ENCODE measurements at regions not wholly inside any gene's neighbourhood (a gene's known extent, or its start where the extent isn't known, plus 50 kb on each side); places are given as distances from the start of the nearest gene placed in this dataset.

GRCh38 chr10:42992156-42992956 is 84.5 kb upstream of the RET start (continued):
- TF ChIP-seq, protein P1, sequence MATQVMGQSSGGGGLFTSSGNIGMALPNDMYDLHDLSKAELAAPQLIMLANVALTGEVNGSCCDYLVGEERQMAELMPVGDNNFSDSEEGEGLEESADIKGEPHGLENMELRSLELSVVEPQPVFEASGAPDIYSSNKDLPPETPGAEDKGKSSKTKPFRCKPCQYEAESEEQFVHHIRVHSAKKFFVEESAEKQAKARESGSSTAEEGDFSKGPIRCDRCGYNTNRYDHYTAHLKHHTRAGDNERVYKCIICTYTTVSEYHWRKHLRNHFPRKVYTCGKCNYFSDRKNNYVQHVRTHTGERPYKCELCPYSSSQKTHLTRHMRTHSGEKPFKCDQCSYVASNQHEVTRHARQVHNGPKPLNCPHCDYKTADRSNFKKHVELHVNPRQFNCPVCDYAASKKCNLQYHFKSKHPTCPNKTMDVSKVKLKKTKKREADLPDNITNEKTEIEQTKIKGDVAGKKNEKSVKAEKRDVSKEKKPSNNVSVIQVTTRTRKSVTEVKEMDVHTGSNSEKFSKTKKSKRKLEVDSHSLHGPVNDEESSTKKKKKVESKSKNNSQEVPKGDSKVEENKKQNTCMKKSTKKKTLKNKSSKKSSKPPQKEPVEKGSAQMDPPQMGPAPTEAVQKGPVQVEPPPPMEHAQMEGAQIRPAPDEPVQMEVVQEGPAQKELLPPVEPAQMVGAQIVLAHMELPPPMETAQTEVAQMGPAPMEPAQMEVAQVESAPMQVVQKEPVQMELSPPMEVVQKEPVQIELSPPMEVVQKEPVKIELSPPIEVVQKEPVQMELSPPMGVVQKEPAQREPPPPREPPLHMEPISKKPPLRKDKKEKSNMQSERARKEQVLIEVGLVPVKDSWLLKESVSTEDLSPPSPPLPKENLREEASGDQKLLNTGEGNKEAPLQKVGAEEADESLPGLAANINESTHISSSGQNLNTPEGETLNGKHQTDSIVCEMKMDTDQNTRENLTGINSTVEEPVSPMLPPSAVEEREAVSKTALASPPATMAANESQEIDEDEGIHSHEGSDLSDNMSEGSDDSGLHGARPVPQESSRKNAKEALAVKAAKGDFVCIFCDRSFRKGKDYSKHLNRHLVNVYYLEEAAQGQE (IDR thresholded peaks at IDR 0.05; ENCODE audit: unreplicated experiment): no peak

DNA sequence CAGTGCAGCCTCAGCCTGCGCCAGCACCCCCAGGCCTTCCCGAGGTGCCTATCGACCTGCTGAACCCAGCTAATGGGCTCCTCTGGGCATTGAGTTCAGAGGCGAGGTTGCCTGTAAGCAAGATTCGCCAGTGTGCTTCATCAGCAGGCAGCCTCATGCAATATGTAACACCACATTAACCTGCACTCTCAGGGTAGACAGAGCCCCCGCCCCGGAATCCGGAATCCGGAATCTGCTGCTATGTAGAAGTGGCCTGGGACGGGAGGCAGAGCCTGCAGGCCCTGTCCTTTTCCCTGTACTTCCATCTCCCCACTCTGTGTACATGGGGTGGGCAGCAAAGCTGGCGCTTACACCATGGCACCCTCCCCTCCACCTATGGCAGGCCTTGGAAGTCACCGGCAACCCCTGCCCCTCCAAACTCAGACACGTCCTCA is 83.9 kb upstream of the RET start:
- no peaks in the 10 kb centered on the region for H3K36me3 ChIP-seq (ENCODE audit: insufficient read depth)
- peaks cover 3% of the 10 kb centered on the region for H3K27me3 Mint-ChIP-seq (ENCODE audit: insufficient read depth, low read depth, poor library complexity)
- 0 out of 2 replicates have a peak, but pooled peaks cover 6% of the 10 kb centered on the region for H3K9me2 ChIP-seq (ENCODE audit: insufficient read depth)
- ATAC-seq (no peak), DNase-seq (ENCODE audit: low spot score) (no peak)
- no peaks in the 10 kb centered on the region for H3K79me2 ChIP-seq (replicated peaks; ENCODE audit: insufficient read depth)
- no peak overlapping the region; the same call in 1 of the 2 replicates for H3K27ac Mint-ChIP-seq
- no peak overlapping the region for H2AFZ ChIP-seq
- H3K27me3 ChIP-seq (ENCODE audit: insufficient read depth): no peaks in the 10 kb centered on the region
- H3K9me3 Mint-ChIP-seq: no peaks in the 10 kb centered on the region; the same call in 2 of the 3 replicates
- no peak overlapping the region for H3K4me3 Mint-ChIP-seq
- H3K36me3 Mint-ChIP-seq (ENCODE audit: low read depth): peaks cover 3% of the 10 kb centered on the region; the same call in 1 of the 3 replicates
- H3F3A ChIP-seq (replicated peaks; ENCODE audit: low read depth): no peaks in the 10 kb centered on the region
- no peaks in the 10 kb centered on the region for H4K20me1 ChIP-seq (replicated peaks; ENCODE audit: insufficient read depth)
- H3K4me1 Mint-ChIP-seq: peaks cover 3% of the 10 kb centered on the region; the same call in 2 of the 3 replicates
- no peak overlapping the region for H3K4me3 ChIP-seq
- H3K4me2 ChIP-seq: no peak overlapping the region
- H3K27ac ChIP-seq (ENCODE audit: low read depth): no peak overlapping the region
- H3K4me1 ChIP-seq (ENCODE audit: insufficient read depth): no peaks in the 10 kb centered on the region
- TF ChIP-seq EZH2phosphoT487 (IDR thresholded peaks at IDR 0.05; ENCODE audit: unreplicated experiment): no peak
- no peak for TF ChIP-seq ZNF331 (CRISPR knock-in tag; IDR thresholded peaks at IDR 0.05; ENCODE audit: low read depth)
- TF ChIP-seq ZNF462 (CRISPR knock-in tag; IDR thresholded peaks at IDR 0.05): no peak
- no peak for TF ChIP-seq NANOG (IDR thresholded peaks at IDR 0.05; ENCODE audit: borderline replicate concordance)
- TF ChIP-seq ZNF114 (CRISPR knock-in tag; IDR thresholded peaks at IDR 0.05): no peak
- TF ChIP-seq EZH2 (IDR thresholded peaks at IDR 0.05; ENCODE audit: low read depth, unreplicated experiment): no peak
- TF ChIP-seq, protein P2, sequence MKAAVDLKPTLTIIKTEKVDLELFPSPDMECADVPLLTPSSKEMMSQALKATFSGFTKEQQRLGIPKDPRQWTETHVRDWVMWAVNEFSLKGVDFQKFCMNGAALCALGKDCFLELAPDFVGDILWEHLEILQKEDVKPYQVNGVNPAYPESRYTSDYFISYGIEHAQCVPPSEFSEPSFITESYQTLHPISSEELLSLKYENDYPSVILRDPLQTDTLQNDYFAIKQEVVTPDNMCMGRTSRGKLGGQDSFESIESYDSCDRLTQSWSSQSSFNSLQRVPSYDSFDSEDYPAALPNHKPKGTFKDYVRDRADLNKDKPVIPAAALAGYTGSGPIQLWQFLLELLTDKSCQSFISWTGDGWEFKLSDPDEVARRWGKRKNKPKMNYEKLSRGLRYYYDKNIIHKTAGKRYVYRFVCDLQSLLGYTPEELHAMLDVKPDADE (IDR thresholded peaks at IDR 0.05): no peak
- TF ChIP-seq, protein P1 (IDR thresholded peaks at IDR 0.05; ENCODE audit: unreplicated experiment): no peak
- TF ChIP-seq CREB1 (CRISPR knock-in tag; IDR thresholded peaks at IDR 0.05; ENCODE audit: low read depth): no peak
